HG03159 (cell line): ENCODE measurements at regions not wholly inside any gene's neighbourhood (a gene's known extent, or its start where the extent isn't known, plus 50 kb on each side); places are given as distances from the start of the nearest gene placed in this dataset.
"Not testable (repeated sequence)": the region's sequence is repeated elsewhere in the genome, so short reads cannot be mapped to it uniquely, and the experiment has no call there.

ENCODE experiments used
- ATAC-seq: cut with Tn5 transposase; IDR thresholded peaks from one replicate; pipeline ENCODE4 v1.9.1; 2021; ENCODE audit warnings: mild to moderate bottlenecking, moderate library complexity; ENCODE audit not compliant: unreplicated experiment

DNA sequence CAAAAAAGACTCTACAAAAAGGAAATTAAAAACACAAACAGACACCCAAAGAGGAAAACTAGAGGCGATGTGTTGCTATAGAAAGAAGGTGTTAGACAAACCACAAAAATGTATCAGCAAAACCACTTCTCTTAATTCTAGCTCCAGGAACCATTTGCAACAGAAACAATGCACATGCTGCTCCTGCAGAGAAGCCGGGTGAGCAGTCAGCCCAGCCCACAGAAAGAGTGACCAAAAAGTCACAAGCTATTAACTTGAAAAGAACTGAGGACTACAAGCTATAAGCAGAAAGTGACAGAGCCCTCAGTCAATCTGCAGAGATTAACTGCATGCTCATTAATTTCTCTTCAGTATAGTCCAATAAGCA is 96.2 kb upstream of the KLHL13 start:
- ATAC-seq: peak; percentile 75

GRCh38 chrX:118215346-118215745 is 98.7 kb upstream of the KLHL13 start:
- ATAC-seq: no peak

- no peak for ATAC-seq
Observed at GRCh38 chrX:118216087-118216486, 99.5 kb upstream of the KLHL13 start.

GRCh38 chrX:118216509-118216908 is 99.9 kb upstream of the KLHL13 start:
- no peak for ATAC-seq

DNA sequence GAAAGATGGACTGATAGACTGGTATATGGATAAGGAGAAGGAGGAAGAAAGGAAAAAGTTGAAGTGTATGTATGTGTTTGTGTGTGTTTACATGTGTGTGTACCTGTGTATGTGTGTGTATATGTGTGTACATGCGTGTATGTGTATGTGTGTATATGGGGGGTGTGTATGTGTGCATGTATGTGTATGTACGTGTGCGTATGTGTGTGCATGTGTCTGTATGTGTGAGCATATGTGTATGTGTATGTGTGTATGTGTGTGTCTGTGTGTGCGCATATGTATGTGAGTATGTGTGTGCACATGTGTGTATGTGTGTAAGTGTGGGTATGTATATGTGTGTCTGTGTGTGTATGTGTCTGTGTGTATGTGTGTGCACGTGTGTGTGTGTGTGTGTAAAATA is 101.5 kb upstream of the KLHL13 start:
- ATAC-seq: no peak

DNA sequence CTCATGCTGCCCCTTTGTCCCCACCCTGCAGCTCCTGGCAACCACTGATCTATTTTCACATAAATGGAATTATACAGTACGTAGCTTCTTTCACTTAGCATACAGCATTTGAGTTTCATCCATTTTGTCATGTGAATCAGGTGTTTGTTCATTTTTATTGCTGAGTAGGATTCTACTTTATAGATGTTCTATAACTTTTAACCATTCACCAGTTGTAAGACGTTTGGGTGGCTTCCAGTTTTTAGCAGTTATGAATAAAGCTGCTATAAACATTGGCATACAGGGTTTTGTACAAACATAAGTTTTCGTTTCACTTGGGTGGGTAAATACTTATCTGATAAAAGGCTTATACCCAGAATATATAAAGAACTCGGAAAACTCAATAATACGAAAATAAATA is 102.3 kb upstream of the KLHL13 start:
- no peak for ATAC-seq

DNA sequence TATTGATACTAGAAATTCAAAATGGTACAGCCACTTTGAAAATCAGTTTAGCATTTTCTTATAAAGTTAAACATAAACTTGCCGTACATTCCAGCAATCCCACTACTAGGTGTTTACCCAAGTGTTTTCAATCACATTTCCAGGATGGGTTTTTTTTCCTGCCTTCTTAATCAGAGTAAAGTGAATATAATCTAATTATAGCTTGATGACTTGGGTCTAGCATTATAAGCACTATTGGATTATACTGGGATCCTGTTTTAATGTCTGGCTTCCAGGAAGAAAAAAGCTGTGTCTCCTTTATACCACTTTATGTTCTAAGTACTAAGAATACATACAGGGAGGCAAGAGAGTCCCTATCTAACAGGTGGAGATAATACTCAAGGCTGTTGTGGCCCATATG is 103.3 kb upstream of the KLHL13 start:
- ATAC-seq: no peak

DNA sequence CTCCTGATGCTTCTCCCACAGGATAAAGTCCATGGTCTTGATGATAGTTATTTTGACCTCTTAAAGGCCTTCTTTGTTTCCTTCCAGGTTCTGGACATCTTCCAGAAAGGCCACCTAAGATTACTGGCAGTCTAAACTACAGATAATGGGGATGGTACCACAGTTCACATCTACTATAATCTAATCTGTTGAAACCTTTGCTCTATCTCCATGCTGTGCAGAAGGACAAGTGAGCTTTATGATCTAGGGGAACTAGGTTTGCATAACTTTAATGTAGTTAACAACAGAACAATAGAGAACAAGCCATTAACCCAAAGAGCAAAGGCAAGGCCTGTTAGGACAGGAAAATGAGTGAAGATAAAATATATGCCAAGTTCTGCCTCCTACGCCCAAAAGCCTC is 103.9 kb upstream of the KLHL13 start:
- ATAC-seq: no peak

GRCh38 chrX:118221270-118221669 is 104.7 kb upstream of the KLHL13 start:
- no peak for ATAC-seq

DNA sequence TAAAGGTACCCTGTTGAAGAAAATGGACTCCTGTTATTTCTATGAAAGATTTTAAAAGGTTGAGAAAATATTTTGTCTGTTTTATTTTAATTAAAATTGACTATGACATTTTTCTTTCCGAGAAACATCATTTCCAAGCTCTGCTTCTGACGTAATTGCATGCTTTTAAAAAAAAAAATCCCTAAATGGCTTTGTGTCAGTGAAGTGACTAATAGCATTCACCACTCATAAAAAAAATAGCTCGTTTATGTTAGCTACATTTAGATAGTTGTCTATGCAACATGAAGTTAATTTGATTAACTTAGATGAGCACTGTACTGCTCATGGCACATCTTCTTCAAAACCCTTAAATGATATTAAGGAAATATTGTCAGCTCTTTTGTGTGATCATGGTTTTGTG is 105.1 kb upstream of the KLHL13 start:
- no peak for ATAC-seq

DNA sequence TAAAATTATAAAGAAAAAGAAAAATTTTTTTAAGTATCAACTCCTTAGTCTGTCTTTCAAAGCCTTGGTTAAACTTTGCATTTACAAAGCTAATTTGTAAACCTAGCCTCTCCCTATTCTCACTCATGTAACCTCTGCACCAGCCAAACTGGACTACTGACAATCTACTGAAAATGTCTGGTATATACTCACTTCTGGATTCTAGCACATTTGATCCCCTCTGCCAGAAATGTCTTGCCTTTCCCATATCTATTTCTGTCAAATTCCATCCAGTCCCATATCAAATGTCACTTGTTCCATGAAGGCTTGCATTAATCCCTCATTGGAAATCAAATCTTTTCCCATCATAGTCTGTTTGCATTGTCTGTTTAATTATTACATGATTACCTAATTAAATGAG is 105.8 kb upstream of the KLHL13 start:
- no peak for ATAC-seq

- ATAC-seq: peak; percentile 79
Observed at GRCh38 chrX:118225711-118226428, 109.3 kb upstream of the KLHL13 start.

DNA sequence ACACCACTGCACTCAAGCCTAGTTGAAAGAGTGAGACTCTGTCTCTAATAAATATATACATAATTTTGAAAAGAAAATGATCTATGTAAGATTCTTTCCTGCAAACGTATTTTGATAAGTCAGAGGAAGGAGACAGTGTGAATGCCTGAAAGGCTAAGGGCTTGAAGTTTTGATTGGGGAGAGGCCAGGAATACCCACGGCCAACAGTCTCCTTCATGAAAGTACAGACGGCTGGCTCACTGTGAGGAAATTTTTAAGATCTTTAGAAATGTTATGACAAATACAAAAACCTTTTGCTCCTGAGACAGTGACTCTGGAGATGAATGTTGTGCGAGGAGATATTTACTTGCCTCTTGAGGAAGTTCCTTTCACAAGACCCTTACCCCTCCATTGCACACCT is 111.4 kb upstream of the KLHL13 start:
- ATAC-seq: no peak

- no peak for ATAC-seq
Observed at GRCh38 chrX:118228456-118228855, 111.8 kb upstream of the KLHL13 start.

GRCh38 chrX:118231464-118231863 is 114.4 kb upstream of the WDR44 start:
- ATAC-seq: no peak

GRCh38 chrX:118239178-118239870 is 106.6 kb upstream of the WDR44 start:
- no peak for ATAC-seq

GRCh38 chrX:118239913-118240698 is 105.8 kb upstream of the WDR44 start:
- no peak for ATAC-seq

DNA sequence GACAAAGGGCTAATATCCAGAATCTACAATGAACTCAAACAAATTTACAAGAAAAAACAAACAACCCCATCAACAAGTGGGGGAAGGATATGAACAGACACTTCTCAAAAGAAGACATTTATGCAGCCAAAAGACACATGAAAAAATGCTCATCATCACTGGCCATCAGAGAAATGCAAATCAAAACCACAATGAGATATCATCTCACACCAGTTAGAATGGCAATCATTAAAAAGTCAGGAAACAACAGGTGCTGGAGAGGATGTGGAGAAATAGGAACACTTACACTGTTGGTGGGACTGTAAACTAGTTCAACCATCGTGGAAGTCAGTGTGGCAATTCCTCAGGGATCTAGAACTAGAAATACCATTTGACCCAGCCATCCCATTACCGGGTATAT is 98.9 kb upstream of the WDR44 start:
- ATAC-seq: not testable (repeated sequence)

GRCh38 chrX:118249146-118249545 is 96.8 kb upstream of the WDR44 start:
- ATAC-seq: no peak

GRCh38 chrX:118250445-118250844 is 95.5 kb upstream of the WDR44 start:
- ATAC-seq: no peak

GRCh38 chrX:118251271-118251670 is 94.6 kb upstream of the WDR44 start:
- ATAC-seq: no peak

- ATAC-seq: no peak
Observed at GRCh38 chrX:118252967-118253366, 92.9 kb upstream of the WDR44 start.
